K562 (cell line): ENCODE measurements at regions not wholly inside any gene's neighbourhood (a gene's known extent, or its start where the extent isn't known, plus 50 kb on each side); places are given as distances from the start of the nearest gene placed in this dataset.

ENCODE experiments used
- ATAC-seq: fragments of 200-7000 bp; cut with Tn5 transposase; 3 replicates; pipeline ENCODE4 v1.9.1; 2020; ENCODE audit warnings: moderate library complexity
- BruUV-seq: library from RNA; stranded (reverse); fragments of 400-500 nt; replicated peaks from 2 replicates; lab custom pipeline; 2021; lab: Mats Ljungman, UMichigan
- CTCF ChIA-PET: fragments of 300-600 bp; formaldehyde crosslinking; extraction: SDS; loops from one replicate; lab custom pipeline; 2021; ENCODE audit warnings: low intra/inter-chr PET ratio; lab: Yijun Ruan, JAX
- POLR2A ChIA-PET: fragments of 300-600, 350-650 bp; sonication (Branson Sonifier 250); formaldehyde crosslinking; extraction: SDS; loops from one replicate; lab custom pipeline; 2021; ENCODE audit warnings: antibody characterized with exemption, inconsistent platforms; lab: Yijun Ruan, JAX
- DNase-seq, 4 experiments: peaks; one replicate each; pipeline versions ENCODE4 v3.0.0 to v3.0.0-alpha.2; 2011 to 2018; ENCODE audit warnings: low spot score in 3 of 4, mixed read lengths in 3 of 4; ENCODE audit errors: extremely low read depth in 1 of 4
- FAIRE-seq: peaks from 2 replicates; lab custom pipeline; 2011; peaks lifted over from hg19 to GRCh38; lab: Jason Lieb, UNC
- H2AFZ ChIP-seq: 2 replicates; pipeline ENCODE4 v1.6.0; 2011; ENCODE audit warnings: low read depth, low read length, control low read depth, inconsistent platforms
- H3K27ac ChIP-seq: fragments of 200-600 bp; 3 replicates; pipeline ENCODE4 v1.8.0; 2011; ENCODE audit warnings: low read depth, mild to moderate bottlenecking, control low read depth, inconsistent platforms, low read length, moderate library complexity, mixed read lengths; ENCODE audit errors: extremely low read depth
- H3K27me3 ChIP-seq, 2 experiments: fragments of 300-600 bp in 1 of 2; 2 replicates in 1 of 2; 3 replicates in 1 of 2; pipeline versions ENCODE4 v1.6.0 to v1.8.0; 2011; ENCODE audit warnings: inconsistent platforms in 2 of 2, low read length in 2 of 2, mild to moderate bottlenecking in 1 of 2, mixed read lengths in 1 of 2, moderate library complexity in 1 of 2; ENCODE audit not compliant: control insufficient read depth in 2 of 2, insufficient read depth in 2 of 2
- H3K36me3 ChIP-seq: fragments of 300-600 bp; 3 replicates; pipeline ENCODE4 v1.8.0; 2011; ENCODE audit warnings: mild to moderate bottlenecking, low read length, inconsistent platforms; ENCODE audit not compliant: control insufficient read depth, insufficient read depth
- H3K4me1 ChIP-seq, 2 experiments: fragments of 200-600 bp in 1 of 2; replicated peaks in 1 of 2; 2 replicates in 1 of 2; 3 replicates in 1 of 2; pipeline versions ENCODE4 v1.5.1 to v1.8.0; 2011; ENCODE audit warnings: inconsistent platforms in 2 of 2, low read length in 2 of 2, mild to moderate bottlenecking in 1 of 2, mixed read lengths in 1 of 2, moderate library complexity in 1 of 2; ENCODE audit not compliant: control insufficient read depth in 2 of 2, insufficient read depth in 2 of 2
- H3K4me2 ChIP-seq: 2 replicates; pipeline ENCODE4 v1.6.1; 2011; ENCODE audit warnings: low read length, control low read depth, inconsistent platforms, mixed read lengths; ENCODE audit not compliant: insufficient read depth
- H3K4me3 ChIP-seq: fragments of 200-600 bp; sonication (generic), shearing (Covaris generic); 2 replicates; pipeline ENCODE4 v1.5.1; 2016; ENCODE audit warnings: control low read depth, inconsistent platforms
- H3K79me2 ChIP-seq: fragments of 200-600 bp; 3 replicates; pipeline ENCODE4 v1.8.0; 2011; ENCODE audit warnings: low read length, inconsistent platforms; ENCODE audit not compliant: control insufficient read depth, insufficient read depth
- H3K9ac ChIP-seq, 2 experiments: 2 replicates each; pipeline versions ENCODE4 v1.6.0 to v1.6.1; 2011; ENCODE audit warnings: low read depth in 2 of 2, low read length in 2 of 2, control low read depth in 1 of 2, inconsistent platforms in 1 of 2, mild to moderate bottlenecking in 1 of 2, mixed read lengths in 1 of 2; ENCODE audit not compliant: insufficient read depth in 1 of 2
- H3K9me1 ChIP-seq: one replicate; pipeline ENCODE4 v1.6.0; 2011; ENCODE audit warnings: inconsistent platforms, mild to moderate bottlenecking, low read length, moderate library complexity; ENCODE audit not compliant: control insufficient read depth, insufficient read depth
- H3K9me3 ChIP-seq: replicated peaks from 2 replicates; pipeline ENCODE4 v1.5.1; 2011; ENCODE audit warnings: low read depth, low read length, inconsistent platforms; ENCODE audit not compliant: control insufficient read depth, insufficient read depth
- H4K20me1 ChIP-seq: replicated peaks from 2 replicates; pipeline ENCODE4 v1.6.1; 2011; ENCODE audit warnings: low read length, inconsistent platforms, mixed read lengths; ENCODE audit not compliant: control insufficient read depth, insufficient read depth
- ARID2 ChIP-seq: fragments of 450-650 bp; IDR thresholded peaks from 2 replicates; pipeline ENCODE4 v1.6.1; 2017; ENCODE audit warnings: antibody characterized with exemption, mild to moderate bottlenecking
- BCLAF1 ChIP-seq, 2 experiments: fragments of 450-650 bp in 1 of 2; IDR thresholded peaks; 2 replicates each; pipeline ENCODE4 v1.6.1; 2011 to 2017; ENCODE audit warnings: low read depth in 2 of 2, antibody characterized with exemption in 1 of 2, borderline replicate concordance in 1 of 2, low read length in 1 of 2, mild to moderate bottlenecking in 1 of 2, mixed read lengths in 1 of 2; ENCODE audit not compliant: control insufficient read depth in 1 of 2
- CHD2 ChIP-seq: IDR thresholded peaks from 2 replicates; pipeline ENCODE4 v1.6.1; 2011; ENCODE audit warnings: low read depth, low read length
- E4F1 ChIP-seq: fragments of 250-450 bp; sonication (Bioruptor Pico); IDR thresholded peaks from 2 replicates; pipeline ENCODE4 v1.5.0; 2021; ENCODE audit warnings: mild to moderate bottlenecking, borderline replicate concordance
- HMGXB4 ChIP-seq: sonication (generic); formaldehyde crosslinking; IDR thresholded peaks from 2 replicates; pipeline ENCODE4 v1.8.1; 2023; ENCODE audit warnings: mild to moderate bottlenecking, missing genetic modification reagents
- HOXB6 ChIP-seq: fragments of 250-450 bp; sonication (Bioruptor Pico); IDR thresholded peaks from 2 replicates; pipeline ENCODE4 v1.5.1; 2022; ENCODE audit warnings: mild to moderate bottlenecking, borderline replicate concordance
- NRF1 ChIP-seq, 2 experiments: fragments of 450-650 bp; IDR thresholded peaks in 1 of 2; conservative IDR thresholded peaks in 1 of 2; 2 replicates each; pipeline ENCODE4 v1.6.1; 2014; ENCODE audit warnings: mild to moderate bottlenecking in 2 of 2
- OTX1 ChIP-seq: fragments of 450-650 bp; formaldehyde crosslinking; IDR thresholded peaks from 2 replicates; pipeline ENCODE4 v1.4.0; 2022; ENCODE audit warnings: mild to moderate bottlenecking
- SP2 ChIP-seq: IDR thresholded peaks from 2 replicates; pipeline ENCODE4 v1.6.1; 2011; ENCODE audit warnings: mild to moderate bottlenecking, low read depth, low read length, moderate library complexity; ENCODE audit not compliant: poor library complexity, severe bottlenecking; ENCODE audit errors: extremely low read depth
- STAG1 ChIP-seq: sonication (generic); formaldehyde crosslinking; IDR thresholded peaks from 2 replicates; pipeline ENCODE4 v1.5.0; 2020; ENCODE audit warnings: missing genetic modification reagents, borderline replicate concordance
- TBL1XR1 ChIP-seq, 2 experiments: IDR thresholded peaks; 2 replicates each; pipeline ENCODE4 v1.6.1; 2012; ENCODE audit warnings: improper control_type of control experiment in 2 of 2, low read length in 2 of 2, mild to moderate bottlenecking in 1 of 2
- ZNF23 ChIP-seq: fragments of 250-450 bp; sonication (Bioruptor Pico); IDR thresholded peaks from 2 replicates; pipeline ENCODE4 v1.4.0; 2020; ENCODE audit warnings: mild to moderate bottlenecking
- ZNF584 ChIP-seq: fragments of 200-800 bp; sonication (Bioruptor generic); IDR thresholded peaks from 2 replicates; pipeline ENCODE4 v1.6.1; 2016; ENCODE audit warnings: low read depth, mild to moderate bottlenecking, missing genetic modification characterization, missing compliant biosample characterization
- in situ Hi-C: fragments of 300-500 bp; cut with MboI; formaldehyde crosslinking; loops from 4 replicates; pipeline ENCODE4 v1.15.0; 2018; ENCODE audit warnings: inconsistent platforms, mixed read lengths
- intact Hi-C: fragments of 100-400 bp; cut with micrococcal nuclease; formaldehyde crosslinking; loops from 2 replicates; pipeline ENCODE4 v1.14.2; 2022

- ChIA-PET POLR2A (no interaction called here), CTCF (no interaction called here)
- intact Hi-C loops: no loop called here
- no peak for FAIRE-seq
- Histone ChIP-seq H3K9me1 (no peaks in the 10 kb centered on the region), H2AFZ (no peak overlapping the region), H4K20me1 (no peaks in the 10 kb centered on the region), H3K9me3 (no peaks in the 10 kb centered on the region), H3K36me3 (no peaks in the 10 kb centered on the region), H3K27ac (no peak overlapping the region), H3K79me2 (no peaks in the 10 kb centered on the region), H3K4me3 (no peak overlapping the region), H3K4me1 (no peaks in the 10 kb centered on the region), H3K9ac (no peak overlapping the region), H3K4me2 (no peak overlapping the region), H3K27me3 (no peaks in the 10 kb centered on the region; a peak in 1 of 5 replicates)
- in situ Hi-C loops: no loop called here
- no peak for DNase-seq
- BruUV-seq: no TSS peak
- no peak for ATAC-seq
- no peak for TF ChIP-seq SP2
- TF ChIP-seq CHD2: no peak
- TF ChIP-seq TBL1XR1 (IDR thresholded peaks at IDR 0.05; ENCODE audit: low read length in 2 of 2): no peak
- TF ChIP-seq ZNF23 (CRISPR knock-in tag): no peak
- TF ChIP-seq STAG1: no peak
- TF ChIP-seq HMGXB4: no peak
- TF ChIP-seq BCLAF1 (IDR thresholded peaks at IDR 0.05; ENCODE audit: borderline replicate concordance in 1 of 2, control insufficient read depth in 1 of 2, low read depth in 2 of 2, low read length in 1 of 2): no peak
- no peak for TF ChIP-seq NRF1 (conservative IDR thresholded peaks at IDR 0.05 in 1 of 2, IDR thresholded peaks at IDR 0.05 in 1 of 2)
- TF ChIP-seq E4F1 (CRISPR knock-in tag): no peak
- no peak for TF ChIP-seq ARID2
- no peak for TF ChIP-seq HOXB6
- TF ChIP-seq OTX1 (CRISPR knock-in tag): no peak
- no peak for TF ChIP-seq ZNF584
These were observed 199.6 kb downstream of the NXPE2 start for GRCh38 chr11:114877976-114878375.
